GM12878 (cell line): ENCODE measurements at regions not wholly inside any gene's neighbourhood (a gene's known extent, or its start where the extent isn't known, plus 50 kb on each side); places are given as distances from the start of the nearest gene placed in this dataset.

Experiments
- ATAC-seq: fragments of 200-7000 bp; cut with Tn5 transposase; 3 replicates; pipeline ENCODE4 v1.9.1; 2020; ENCODE audit warnings: mild to moderate bottlenecking, moderate library complexity
- BruUV-seq: library from RNA; stranded (reverse); fragments of 400-500 nt; replicated peaks from 2 replicates; lab custom pipeline; 2021; lab: Mats Ljungman, UMichigan
- CTCF ChIA-PET: fragments of 300-600 bp; sonication (Branson Sonifier 250); formaldehyde crosslinking; extraction: SDS; loops from one replicate; lab custom pipeline; 2021; ENCODE audit warnings: inconsistent platforms; lab: Yijun Ruan, JAX
- POLR2A ChIA-PET: fragments of 350-600 bp; formaldehyde crosslinking; extraction: SDS; loops from one replicate; lab custom pipeline; 2021; ENCODE audit warnings: inconsistent platforms; lab: Charles Lee
- RAD21 ChIA-PET: fragments of 300-600 bp; sonication (Branson Sonifier 250); formaldehyde crosslinking; loops from one replicate; lab custom pipeline; 2023; ENCODE audit warnings: antibody characterized with exemption; ENCODE audit not compliant: unreplicated experiment; lab: Charles Lee
- SMC1A ChIA-PET: fragments of 300-600 bp; sonication (Branson Sonifier 250); formaldehyde crosslinking; loops from one replicate; lab custom pipeline; 2023; ENCODE audit not compliant: unreplicated experiment, uncharacterized antibody; lab: Charles Lee
- DNase-seq: peaks from one replicate; pipeline ENCODE4 v3.0.0-alpha.2; 2011; ENCODE audit warnings: low read depth, low spot score
- FAIRE-seq: peaks from 3 replicates; lab custom pipeline; 2011; peaks lifted over from hg19 to GRCh38; lab: Jason Lieb, UNC
- H2AFZ ChIP-seq: 2 replicates; pipeline ENCODE4 v1.6.0; 2011; ENCODE audit warnings: low read depth, low read length, control low read depth; ENCODE audit not compliant: control insufficient read depth
- H3K27ac ChIP-seq: 2 replicates; pipeline ENCODE4 v1.5.1; 2011; ENCODE audit warnings: control low read depth; ENCODE audit not compliant: control insufficient read depth, insufficient read depth
- H3K27me3 ChIP-seq, 2 experiments: replicated peaks in 1 of 2; 2 replicates each; pipeline versions ENCODE4 v1.6.0 to v1.6.1; 2011; ENCODE audit warnings: low read length in 1 of 2; ENCODE audit not compliant: control insufficient read depth in 2 of 2, insufficient read depth in 2 of 2
- H3K36me3 ChIP-seq, 2 experiments: 2 replicates each; pipeline ENCODE4 v1.5.1; 2011; ENCODE audit warnings: low read length in 1 of 2; ENCODE audit not compliant: control insufficient read depth in 2 of 2, insufficient read depth in 2 of 2
- H3K4me1 ChIP-seq: 2 replicates; pipeline ENCODE4 v1.6.1; 2011; ENCODE audit warnings: mild to moderate bottlenecking, low read length, moderate library complexity, mixed read lengths; ENCODE audit not compliant: control insufficient read depth, insufficient read depth
- H3K4me2 ChIP-seq: 2 replicates; pipeline ENCODE4 v1.6.0; 2011; ENCODE audit warnings: control low read depth; ENCODE audit not compliant: control insufficient read depth, insufficient read depth
- H3K4me3 ChIP-seq: fragments of 200-600 bp; sonication (generic); 2 replicates; pipeline ENCODE4 v1.5.1; 2016
- H3K79me2 ChIP-seq: 2 replicates; pipeline ENCODE4 v1.6.0; 2011; ENCODE audit warnings: low read length; ENCODE audit not compliant: control insufficient read depth, insufficient read depth
- H3K9ac ChIP-seq: 2 replicates; pipeline ENCODE4 v1.8.0; 2011; ENCODE audit warnings: low read length, control low read depth, mixed read lengths; ENCODE audit not compliant: control insufficient read depth, insufficient read depth
- H3K9me3 ChIP-seq: replicated peaks from 3 replicates; pipeline ENCODE4 v1.5.1; 2011; ENCODE audit warnings: mild to moderate bottlenecking, low read length; ENCODE audit not compliant: control insufficient read depth, insufficient read depth
- H4K20me1 ChIP-seq: 2 replicates; pipeline ENCODE4 v1.6.0; 2011; ENCODE audit not compliant: control insufficient read depth, insufficient read depth
- ASH2L ChIP-seq: fragments of 300-600, 200-600 bp; sonication (generic); IDR thresholded peaks from 2 replicates; pipeline ENCODE4 v1.6.1; 2017; ENCODE audit warnings: low read depth, mild to moderate bottlenecking, borderline replicate concordance
- CREM ChIP-seq: IDR thresholded peaks from 2 replicates; pipeline ENCODE4 v1.6.1; 2014; ENCODE audit warnings: antibody characterized with exemption, low read depth
- ELK1 ChIP-seq: IDR thresholded peaks from 2 replicates; pipeline ENCODE4 v1.6.1; 2012; ENCODE audit warnings: low read depth, low read length, improper control_type of control experiment
- ETV6 ChIP-seq, 2 experiments: fragments of 450-650 bp in 1 of 2; IDR thresholded peaks in 1 of 2; conservative IDR thresholded peaks in 1 of 2; 2 replicates each; pipeline ENCODE4 v1.6.1; 2014; ENCODE audit warnings: antibody characterized with exemption in 1 of 2, borderline replicate concordance in 1 of 2, low read depth in 1 of 2, mild to moderate bottlenecking in 1 of 2, moderate library complexity in 1 of 2
- HDAC2 ChIP-seq: fragments of 200-600 bp; sonication (generic); IDR thresholded peaks from 2 replicates; pipeline ENCODE4 v1.6.1; 2017
- IKZF1 ChIP-seq: fragments of 450-650 bp; conservative IDR thresholded peaks from 2 replicates; pipeline ENCODE4 v1.6.1; 2017; ENCODE audit warnings: antibody characterized with exemption, mild to moderate bottlenecking
- JUND ChIP-seq: IDR thresholded peaks from 2 replicates; pipeline ENCODE4 v1.6.1; 2012; ENCODE audit warnings: low read depth, mild to moderate bottlenecking, low read length, improper control_type of control experiment, moderate library complexity
- MTA3 ChIP-seq: IDR thresholded peaks from 2 replicates; pipeline ENCODE4 v1.6.1; 2012; ENCODE audit warnings: low read length, inconsistent platforms, borderline replicate concordance
- POU2F2 ChIP-seq: IDR thresholded peaks from 3 replicates; pipeline ENCODE4 v1.6.1; 2011; ENCODE audit warnings: low read depth, mild to moderate bottlenecking, low read length, borderline replicate concordance
- RAD51 ChIP-seq: fragments of 450-650 bp; IDR thresholded peaks from 2 replicates; pipeline ENCODE4 v1.6.1; 2016; ENCODE audit warnings: moderate library complexity, mild to moderate bottlenecking, inconsistent platforms
- RB1 ChIP-seq: fragments of 450-650 bp; formaldehyde crosslinking; IDR thresholded peaks from 2 replicates; pipeline ENCODE4 v1.6.1; 2017; ENCODE audit warnings: mild to moderate bottlenecking, borderline replicate concordance
- SKIL ChIP-seq: fragments of 450-650 bp; IDR thresholded peaks from 2 replicates; pipeline ENCODE4 v1.6.1; 2017; ENCODE audit warnings: mild to moderate bottlenecking, low read depth, inconsistent platforms; ENCODE audit not compliant: poor library complexity, severe bottlenecking
- SMC3 ChIP-seq: IDR thresholded peaks from 2 replicates; pipeline ENCODE4 v1.6.1; 2011; ENCODE audit warnings: low read length, improper control_type of control experiment, borderline replicate concordance
- STAT1 ChIP-seq: fragments of 450-650 bp; conservative IDR thresholded peaks from 2 replicates; pipeline ENCODE4 v1.6.1; 2014; ENCODE audit warnings: antibody characterized with exemption, mild to moderate bottlenecking
- WGBS: methylation state at CpG from one replicate; pipeline ENCODE4 v1.1.6; 2016; ENCODE audit warnings: low lambda C conversion rate; ENCODE audit not compliant: insufficient replicate concordance, insufficient coverage; ENCODE audit errors: missing lambda C conversion rate; 5-methylcytosine and 5-hydroxymethylcytosine counted together
- in situ Hi-C: fragments of 300-500 bp; cut with MboI; formaldehyde crosslinking; loops from 9 replicates; pipeline ENCODE4 v1.14.3; 2018; ENCODE audit warnings: mixed read lengths
- intact Hi-C: fragments of 100-400 bp; cut with micrococcal nuclease; formaldehyde crosslinking; loops from one replicate; pipeline ENCODE4 v1.14.2; 2022; ENCODE audit not compliant: unreplicated experiment

- DNase-seq (no peak), ATAC-seq (no peak), FAIRE-seq (no peak)
- H3K36me3 ChIP-seq = no peaks in the 10 kb centered on the region
- intact Hi-C loops = no loop called here
- ChIA-PET SMC1A (no interaction called here), CTCF (no interaction called here), POLR2A (no interaction called here), RAD21 (no interaction called here)
- BruUV-seq = no TSS peak
- H3K9ac ChIP-seq = no peak overlapping the region
- WGBS = 30% methylated on average over 7 of the region's 7 CpGs
- H3K79me2 ChIP-seq = no peaks in the 10 kb centered on the region
- no peak overlapping the region for H3K27ac ChIP-seq
- no peak overlapping the region for H3K4me2 ChIP-seq
- in situ Hi-C loops = no loop called here
- no peak overlapping the region for H2AFZ ChIP-seq
- TF ChIP-seq ETV6 (conservative IDR thresholded peaks at IDR 0.05 in 1 of 2, IDR thresholded peaks at IDR 0.05 in 1 of 2; ENCODE audit: borderline replicate concordance in 1 of 2, low read depth in 1 of 2) (no peak), RB1 (no peak), MTA3 (no peak), SMC3 (no peak), CREM (no peak), HDAC2 (no peak), STAT1 (no peak), POU2F2 (no peak), RAD51 (no peak), JUND (no peak), ELK1 (no peak), IKZF1 (no peak), ASH2L (no peak), SKIL (no peak)
- no peak overlapping the region for H3K4me3 ChIP-seq
- peaks cover 0 to 5% of the 10 kb centered on the region in 2 experiments; a peak in 1 of 4 replicates for H3K27me3 ChIP-seq
- no peaks in the 10 kb centered on the region for H4K20me1 ChIP-seq
- no peaks in the 10 kb centered on the region for H3K9me3 ChIP-seq
- peaks cover 5% of the 10 kb centered on the region for H3K4me1 ChIP-seq
Measured at GRCh38 chr10:78251016-78251385, 217.3 kb downstream of the RPS24 start.
